H1 (cell line): ENCODE measurements at regions not wholly inside any gene's neighbourhood (a gene's known extent, or its start where the extent isn't known, plus 50 kb on each side); places are given as distances from the start of the nearest gene placed in this dataset.

Experiments used
- CTCF ChIA-PET: fragments of 300-600 bp; sonication (Branson Sonifier 250); formaldehyde crosslinking; loops from one replicate; lab custom pipeline; 2021; ENCODE audit not compliant: partially characterized antibody; lab: Charles Lee
- POLR2A ChIA-PET: fragments of 300-600 bp; sonication (Branson Sonifier 250); formaldehyde crosslinking; loops from one replicate; lab custom pipeline; 2021; ENCODE audit warnings: inconsistent platforms; ENCODE audit not compliant: partially characterized antibody; lab: Charles Lee
- DNase-seq, 2 experiments: peaks; one replicate each; pipeline versions ENCODE4 v3.0.0 to v3.0.0-alpha.2; 2010 to 2022; ENCODE audit warnings: low spot score in 2 of 2, low read depth in 1 of 2, mixed read lengths in 1 of 2
- FAIRE-seq: peaks from 2 replicates; lab custom pipeline; 2011; peaks lifted over from hg19 to GRCh38; lab: Jason Lieb, UNC
- H2AFZ ChIP-seq: 2 replicates; pipeline ENCODE4 v1.8.1; 2012; ENCODE audit warnings: low read length, inconsistent platforms
- H2AK5ac ChIP-seq: 2 replicates; pipeline ENCODE4 v1.6.1; 2013; ENCODE audit warnings: low read depth, low read length
- H2BK120ac ChIP-seq: replicated peaks from 2 replicates; pipeline ENCODE3; 2013; ENCODE audit warnings: low read depth, low read length, inconsistent platforms
- H2BK12ac ChIP-seq: 2 replicates; pipeline ENCODE4 v1.6.1; 2013; ENCODE audit warnings: low read depth, low read length
- H2BK15ac ChIP-seq: 2 replicates; pipeline ENCODE4 v1.6.1; 2013; ENCODE audit warnings: low read length
- H2BK20ac ChIP-seq: 2 replicates; pipeline ENCODE4 v1.6.1; 2013; ENCODE audit warnings: low read length
- H2BK5ac ChIP-seq: 2 replicates; pipeline ENCODE4 v1.6.1; 2013; ENCODE audit warnings: low read depth, low read length
- H3K14ac ChIP-seq: 2 replicates; pipeline ENCODE4 v1.6.1; 2013; ENCODE audit warnings: inconsistent platforms; ENCODE audit not compliant: insufficient read length
- H3K18ac ChIP-seq: 2 replicates; pipeline ENCODE4 v1.6.1; 2013; ENCODE audit warnings: low read length; ENCODE audit errors: extremely low read depth
- H3K23ac ChIP-seq: 2 replicates; pipeline ENCODE4 v1.6.1; 2013; ENCODE audit warnings: inconsistent platforms; ENCODE audit not compliant: insufficient read length
- H3K23me2 ChIP-seq: 2 replicates; pipeline ENCODE4 v1.6.1; 2013; ENCODE audit warnings: low read depth, low read length
- H3K27ac ChIP-seq: 2 replicates; pipeline ENCODE4 v1.6.1; 2011; ENCODE audit warnings: low read depth, low read length, inconsistent platforms
- H3K27me3 ChIP-seq, 4 experiments: replicated peaks in 1 of 4; 1 replicate in 1 of 4; 2 replicates in 3 of 4; pipeline versions ENCODE4 v1.6.1 to v1.8.1; 2011 to 2013; ENCODE audit warnings: low read length in 3 of 4, mild to moderate bottlenecking in 3 of 4, inconsistent platforms in 2 of 4, mixed read lengths in 2 of 4, moderate library complexity in 1 of 4; ENCODE audit not compliant: control insufficient read depth in 3 of 4, insufficient read depth in 3 of 4; ENCODE audit errors: extremely low read depth in 1 of 4
- H3K36me3 ChIP-seq, 4 experiments: 2 replicates each; pipeline versions ENCODE4 v1.6.1 to v1.8.1; 2011 to 2013; ENCODE audit warnings: mild to moderate bottlenecking in 4 of 4, low read length in 3 of 4, moderate library complexity in 2 of 4, control low read depth in 1 of 4, inconsistent platforms in 1 of 4; ENCODE audit not compliant: insufficient read depth in 4 of 4, control insufficient read depth in 2 of 4
- H3K4ac ChIP-seq: replicated peaks from 2 replicates; pipeline ENCODE3; 2013; ENCODE audit warnings: low read length, low read depth, mixed read lengths, inconsistent platforms; ENCODE audit not compliant: insufficient read length
- H3K4me1 ChIP-seq, 4 experiments: replicated peaks in 1 of 4; 1 replicate in 1 of 4; 2 replicates in 3 of 4; pipeline versions ENCODE4 v1.6.1 to v1.8.1; 2011 to 2013; ENCODE audit warnings: low read length in 3 of 4, inconsistent platforms in 2 of 4, mixed read lengths in 1 of 4; ENCODE audit not compliant: insufficient read depth in 4 of 4, control insufficient read depth in 3 of 4
- H3K4me2 ChIP-seq, 2 experiments: 2 replicates each; pipeline versions ENCODE4 v1.6.1 to v1.8.1; 2011 to 2013; ENCODE audit warnings: low read depth in 2 of 2, low read length in 2 of 2, control low read depth in 1 of 2, inconsistent platforms in 1 of 2, mild to moderate bottlenecking in 1 of 2; ENCODE audit not compliant: insufficient read depth in 1 of 2
- H3K4me3 ChIP-seq, 4 experiments: fragments of 200-600, 300-600 bp in 1 of 4; sonication (generic), shearing (Covaris generic), sonication (Bioruptor Twin) in 1 of 4; 2 replicates each; pipeline versions ENCODE4 v1.5.1 to v1.8.1; 2011 to 2016; ENCODE audit warnings: low read length in 4 of 4, low read depth in 3 of 4, control low read depth in 2 of 4, inconsistent platforms in 2 of 4, mild to moderate bottlenecking in 2 of 4, mixed read lengths in 1 of 4, moderate library complexity in 1 of 4; ENCODE audit not compliant: insufficient read depth in 2 of 4; ENCODE audit errors: extremely low read depth in 1 of 4
- H3K56ac ChIP-seq: replicated peaks from 2 replicates; pipeline ENCODE3; 2013; ENCODE audit warnings: low read depth, mild to moderate bottlenecking, mixed read lengths, low read length, inconsistent platforms; ENCODE audit not compliant: insufficient read length
- H3K79me1 ChIP-seq: 2 replicates; pipeline ENCODE4 v1.6.1; 2013; ENCODE audit warnings: low read depth, low read length, control low read depth
- H3K79me2 ChIP-seq, 2 experiments: 2 replicates each; pipeline versions ENCODE4 v1.6.1 to v1.8.1; 2012 to 2013; ENCODE audit warnings: low read length in 2 of 2, mild to moderate bottlenecking in 2 of 2, inconsistent platforms in 1 of 2; ENCODE audit not compliant: insufficient read depth in 2 of 2, control insufficient read depth in 1 of 2
- H3K9ac ChIP-seq, 4 experiments: replicated peaks in 1 of 4; 1 replicate in 1 of 4; 2 replicates in 3 of 4; pipeline versions ENCODE4 v1.6.1 to v1.8.1; 2011 to 2013; ENCODE audit warnings: low read depth in 3 of 4, low read length in 3 of 4, control low read depth in 2 of 4, mild to moderate bottlenecking in 2 of 4, moderate library complexity in 2 of 4, inconsistent platforms in 1 of 4; ENCODE audit errors: extremely low read depth in 1 of 4
- H3K9me3 ChIP-seq, 2 experiments: 2 replicates each; pipeline versions ENCODE4 v1.6.1 to v1.8.1; 2012 to 2013; ENCODE audit warnings: mild to moderate bottlenecking in 2 of 2, moderate library complexity in 2 of 2, control low read depth in 1 of 2, inconsistent platforms in 1 of 2, low read depth in 1 of 2, low read length in 1 of 2, mixed read lengths in 1 of 2; ENCODE audit not compliant: insufficient read depth in 2 of 2
- H4K20me1 ChIP-seq, 2 experiments: replicated peaks in 1 of 2; 2 replicates each; pipeline versions ENCODE3 to v1.8.1; 2011 to 2013; ENCODE audit warnings: inconsistent platforms in 2 of 2, low read length in 2 of 2, mild to moderate bottlenecking in 1 of 2; ENCODE audit not compliant: insufficient read depth in 2 of 2, control insufficient read depth in 1 of 2
- H4K5ac ChIP-seq: 2 replicates; pipeline ENCODE4 v1.6.1; 2013; ENCODE audit warnings: low read length, low read depth, mixed read lengths, inconsistent platforms; ENCODE audit not compliant: insufficient read length
- H4K8ac ChIP-seq: 2 replicates; pipeline ENCODE4 v1.8.0; 2013; ENCODE audit warnings: mild to moderate bottlenecking, moderate library complexity, low read length, inconsistent platforms; ENCODE audit not compliant: insufficient read depth; ENCODE audit errors: extremely low read depth
- H4K91ac ChIP-seq: replicated peaks from 2 replicates; pipeline ENCODE3; 2013; ENCODE audit warnings: low read length, mixed read lengths, inconsistent platforms; ENCODE audit not compliant: insufficient read length
- JUN ChIP-seq: IDR thresholded peaks from 2 replicates; pipeline ENCODE4 v1.6.1; 2011; ENCODE audit warnings: low read depth, mild to moderate bottlenecking, improper control_type of control experiment, low read length
- NANOG ChIP-seq: IDR thresholded peaks from 2 replicates; pipeline ENCODE4 v1.6.1; 2011; ENCODE audit warnings: low read length, low read depth, mild to moderate bottlenecking, inconsistent platforms; ENCODE audit not compliant: insufficient read depth, poor library complexity, severe bottlenecking
- SP2 ChIP-seq: IDR thresholded peaks from 2 replicates; pipeline ENCODE4 v1.6.1; 2012; ENCODE audit warnings: mild to moderate bottlenecking, low read length, inconsistent platforms
- WGBS, 2 experiments: shearing (Covaris generic) in 1 of 2; methylation state at CpG; one replicate each; pipeline versions ENCODE4 v1.1.6 to v1.1.7; 2013 to 2015; ENCODE audit warnings: low lambda C conversion rate in 2 of 2, mixed read lengths in 2 of 2, inconsistent platforms in 1 of 2, low coverage in 1 of 2, missing lambda C conversion rate in 1 of 2; ENCODE audit not compliant: insufficient replicate concordance in 2 of 2, insufficient coverage in 1 of 2, insufficient read length in 1 of 2; ENCODE audit errors: extremely low coverage in 1 of 2, missing lambda C conversion rate in 1 of 2; 5-methylcytosine and 5-hydroxymethylcytosine counted together

- H3K79me1 ChIP-seq = no peaks in the 10 kb centered on the region
- H4K91ac ChIP-seq = no peak overlapping the region
- H3K4me1 ChIP-seq = no peaks in the 10 kb centered on the region
- DNase-seq = no peak
- FAIRE-seq = no peak
- no peaks in the 10 kb centered on the region for H3K23me2 ChIP-seq
- H3K36me3 ChIP-seq = no peaks in the 10 kb centered on the region
- H3K14ac ChIP-seq = no peak overlapping the region
- H2BK120ac ChIP-seq = no peak overlapping the region
- no peak overlapping the region for H2BK12ac ChIP-seq
- no peak for TF ChIP-seq JUN
- TF ChIP-seq SP2 = no peak
- TF ChIP-seq NANOG = no peak
- H4K5ac ChIP-seq = no peak overlapping the region
- no peak overlapping the region for H3K9ac ChIP-seq
- H4K20me1 ChIP-seq = no peaks in the 10 kb centered on the region
- no peak overlapping the region for H2BK15ac ChIP-seq
- ChIA-PET CTCF (interaction anchor here (1.2 kb wide), 1 partner anchor 30 kb away, joined by 4 read pairs; no protein-coding TSS in a partner anchor), POLR2A (no interaction called here)
- H3K18ac ChIP-seq = no peak overlapping the region
- H3K56ac ChIP-seq = no peak overlapping the region
- no peak overlapping the region for H2BK20ac ChIP-seq
- H3K4me2 ChIP-seq = no peak overlapping the region
- H3K4ac ChIP-seq = no peak overlapping the region
- H2AK5ac ChIP-seq = no peak overlapping the region
- no peak overlapping the region for H2BK5ac ChIP-seq
- no peak overlapping the region for H3K4me3 ChIP-seq
- 92% methylated on average over 1 of the region's 1 CpG; no CpG with 5 or more reads in 1 of the 2 experiments for WGBS, 2 experiments
- no peak overlapping the region for H2AFZ ChIP-seq
- H3K27me3 ChIP-seq = no peaks in the 10 kb centered on the region
- H3K9me3 ChIP-seq = no peaks in the 10 kb centered on the region
- no peak overlapping the region for H3K27ac ChIP-seq
- H3K79me2 ChIP-seq = no peaks in the 10 kb centered on the region
- no peak overlapping the region for H3K23ac ChIP-seq
- no peak overlapping the region for H4K8ac ChIP-seq
Measured at GRCh38 chr11:109609454-109610185, 187.6 kb downstream of the C11orf87 start.
